Keratinocyte (primary cell): ENCODE measurements at regions not wholly inside any gene's neighbourhood (a gene's known extent, or its start where the extent isn't known, plus 50 kb on each side); places are given as distances from the start of the nearest gene placed in this dataset.

Source experiments
- DNase-seq: peaks from one replicate; pipeline ENCODE4 v3.0.0-alpha.2; 2011; ENCODE audit warnings: low read depth, missing footprints, low spot score
- FAIRE-seq: peaks from 2 replicates; lab custom pipeline; 2011; peaks lifted over from hg19 to GRCh38; lab: Jason Lieb, UNC
- H2AFZ ChIP-seq: 2 replicates; pipeline ENCODE4 v1.6.0; 2012; ENCODE audit warnings: low read length, control low read depth, inconsistent platforms; ENCODE audit not compliant: control insufficient read depth
- H3K27ac ChIP-seq: 2 replicates; pipeline ENCODE4 v1.5.1; 2011; ENCODE audit warnings: low read length; ENCODE audit not compliant: control insufficient read depth, insufficient read depth
- H3K27me3 ChIP-seq: 3 replicates; pipeline ENCODE4 v1.6.0; 2011; ENCODE audit warnings: low read length; ENCODE audit not compliant: control insufficient read depth, insufficient read depth; ENCODE audit errors: extremely low read depth
- H3K36me3 ChIP-seq, 2 experiments: 2 replicates in 1 of 2; 3 replicates in 1 of 2; pipeline ENCODE4 v1.5.1; 2011; ENCODE audit warnings: low read length in 2 of 2, mild to moderate bottlenecking in 1 of 2; ENCODE audit not compliant: control insufficient read depth in 2 of 2, insufficient read depth in 2 of 2; ENCODE audit errors: extremely low read depth in 1 of 2
- H3K4me1 ChIP-seq: 3 replicates; pipeline ENCODE4 v1.5.1; 2011; ENCODE audit warnings: low read length; ENCODE audit not compliant: control insufficient read depth, insufficient read depth; ENCODE audit errors: extremely low read depth
- H3K4me2 ChIP-seq: 3 replicates; pipeline ENCODE4 v1.6.0; 2011; ENCODE audit warnings: low read depth, low read length; ENCODE audit not compliant: control insufficient read depth, insufficient read depth; ENCODE audit errors: extremely low read depth
- H3K4me3 ChIP-seq, 3 experiments: fragments of 200-600 bp in 1 of 3; sonication (generic) in 1 of 3; 2 replicates in 2 of 3; 3 replicates in 1 of 3; pipeline ENCODE4 v1.5.1; 2011 to 2016; ENCODE audit warnings: low read length in 3 of 3, mild to moderate bottlenecking in 3 of 3, control low read depth in 2 of 3, inconsistent platforms in 1 of 3, low read depth in 1 of 3, mixed read lengths in 1 of 3, mixed run types in 1 of 3, moderate library complexity in 1 of 3; ENCODE audit not compliant: control insufficient read depth in 2 of 3, insufficient read depth in 2 of 3; ENCODE audit errors: extremely low read depth in 1 of 3
- H3K79me2 ChIP-seq: 2 replicates; pipeline ENCODE4 v1.6.0; 2012; ENCODE audit warnings: low read length; ENCODE audit not compliant: control insufficient read depth, insufficient read depth
- H3K9ac ChIP-seq: 3 replicates; pipeline ENCODE4 v1.6.0; 2011; ENCODE audit warnings: low read length; ENCODE audit not compliant: control insufficient read depth, insufficient read depth; ENCODE audit errors: extremely low read depth
- H3K9me1 ChIP-seq: 3 replicates; pipeline ENCODE4 v1.6.0; 2011; ENCODE audit warnings: low read length; ENCODE audit not compliant: control insufficient read depth, insufficient read depth; ENCODE audit errors: extremely low read depth
- H3K9me3 ChIP-seq: 2 replicates; pipeline ENCODE4 v1.5.1; 2012; ENCODE audit warnings: low read depth, low read length; ENCODE audit not compliant: control insufficient read depth
- H4K20me1 ChIP-seq: 3 replicates; pipeline ENCODE4 v1.6.0; 2011; ENCODE audit warnings: low read length; ENCODE audit not compliant: control insufficient read depth, insufficient read depth; ENCODE audit errors: extremely low read depth
- EZH2 ChIP-seq: IDR thresholded peaks from one replicate; pipeline ENCODE4 v1.6.1; 2012; ENCODE audit warnings: inconsistent platforms, mild to moderate bottlenecking, low read length, moderate library complexity
- dilution Hi-C: fragments of 300-500 bp; cut with MboI; formaldehyde crosslinking; loops from one replicate; pipeline ENCODE4 v1.7.0; 2020; ENCODE audit warnings: low sequenced_read_pairs; ENCODE audit not compliant: extremely low pct_ligation_motif_present
- TF ChIP-seq, protein P1 (sequence below), 3 experiments: IDR thresholded peaks in 1 of 3; conservative IDR thresholded peaks in 1 of 3; optimal IDR thresholded peaks in 1 of 3; 2 replicates in 2 of 3; 3 replicates in 1 of 3; pipeline versions ENCODE3 to v1.5.1; 2011; ENCODE audit warnings: low read length in 3 of 3, mild to moderate bottlenecking in 3 of 3, moderate library complexity in 2 of 3, control low read depth in 1 of 3, inconsistent platforms in 1 of 3; ENCODE audit not compliant: insufficient read depth in 2 of 3; ENCODE audit errors: extremely low read depth in 1 of 3

DNA sequence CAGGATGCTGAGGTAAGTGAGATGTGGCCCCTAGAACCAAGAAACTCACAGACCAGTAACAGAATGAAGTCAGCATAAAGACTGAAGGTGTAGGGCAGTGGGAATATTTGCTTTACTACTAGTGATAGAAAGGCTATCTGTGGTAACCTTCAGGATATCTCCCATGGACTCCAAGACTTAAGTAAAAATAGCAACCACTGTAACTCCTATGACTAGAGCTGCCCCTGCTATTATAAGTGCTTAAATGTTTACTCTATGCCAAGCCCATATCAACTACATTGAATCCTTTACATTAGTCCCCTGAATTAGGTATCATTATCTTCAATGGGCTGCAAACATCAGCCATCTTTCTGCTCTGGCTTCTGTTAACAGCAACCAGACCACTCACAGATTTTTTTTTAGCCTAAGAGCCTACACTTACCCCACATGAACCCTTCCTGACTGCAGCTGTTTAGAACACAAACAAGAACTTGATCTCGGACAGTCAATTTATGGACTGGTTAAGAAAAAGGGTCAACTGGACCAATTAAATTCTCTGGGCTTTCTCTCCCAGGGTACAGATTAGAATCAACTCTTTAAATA is 335.1 kb upstream of the API5 start:
- Histone ChIP-seq H3K36me3 (no peaks in the 10 kb centered on the region), H3K9me3 (no peaks in the 10 kb centered on the region), H3K4me2 (no peak overlapping the region), H4K20me1 (no peaks in the 10 kb centered on the region), H3K79me2 (no peaks in the 10 kb centered on the region), H3K27ac (no peak overlapping the region), H3K9ac (no peak overlapping the region), H3K27me3 (no peaks in the 10 kb centered on the region), H3K4me1 (no peaks in the 10 kb centered on the region), H3K9me1 (no peaks in the 10 kb centered on the region), H2AFZ (no peak overlapping the region), H3K4me3 (no peak overlapping the region)
- TF ChIP-seq, protein P1, sequence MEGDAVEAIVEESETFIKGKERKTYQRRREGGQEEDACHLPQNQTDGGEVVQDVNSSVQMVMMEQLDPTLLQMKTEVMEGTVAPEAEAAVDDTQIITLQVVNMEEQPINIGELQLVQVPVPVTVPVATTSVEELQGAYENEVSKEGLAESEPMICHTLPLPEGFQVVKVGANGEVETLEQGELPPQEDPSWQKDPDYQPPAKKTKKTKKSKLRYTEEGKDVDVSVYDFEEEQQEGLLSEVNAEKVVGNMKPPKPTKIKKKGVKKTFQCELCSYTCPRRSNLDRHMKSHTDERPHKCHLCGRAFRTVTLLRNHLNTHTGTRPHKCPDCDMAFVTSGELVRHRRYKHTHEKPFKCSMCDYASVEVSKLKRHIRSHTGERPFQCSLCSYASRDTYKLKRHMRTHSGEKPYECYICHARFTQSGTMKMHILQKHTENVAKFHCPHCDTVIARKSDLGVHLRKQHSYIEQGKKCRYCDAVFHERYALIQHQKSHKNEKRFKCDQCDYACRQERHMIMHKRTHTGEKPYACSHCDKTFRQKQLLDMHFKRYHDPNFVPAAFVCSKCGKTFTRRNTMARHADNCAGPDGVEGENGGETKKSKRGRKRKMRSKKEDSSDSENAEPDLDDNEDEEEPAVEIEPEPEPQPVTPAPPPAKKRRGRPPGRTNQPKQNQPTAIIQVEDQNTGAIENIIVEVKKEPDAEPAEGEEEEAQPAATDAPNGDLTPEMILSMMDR (optimal IDR thresholded peaks at IDR 0.05 in 1 of 3, IDR thresholded peaks at IDR 0.05 in 1 of 3, conservative IDR thresholded peaks at IDR 0.05 in 1 of 3; ENCODE audit: extremely low read depth in 1 of 3, insufficient read depth in 2 of 3, low read length in 3 of 3), result no peak
- FAIRE-seq, result no peak
- no peak for DNase-seq
- dilution Hi-C loops, result no loop called here

DNA sequence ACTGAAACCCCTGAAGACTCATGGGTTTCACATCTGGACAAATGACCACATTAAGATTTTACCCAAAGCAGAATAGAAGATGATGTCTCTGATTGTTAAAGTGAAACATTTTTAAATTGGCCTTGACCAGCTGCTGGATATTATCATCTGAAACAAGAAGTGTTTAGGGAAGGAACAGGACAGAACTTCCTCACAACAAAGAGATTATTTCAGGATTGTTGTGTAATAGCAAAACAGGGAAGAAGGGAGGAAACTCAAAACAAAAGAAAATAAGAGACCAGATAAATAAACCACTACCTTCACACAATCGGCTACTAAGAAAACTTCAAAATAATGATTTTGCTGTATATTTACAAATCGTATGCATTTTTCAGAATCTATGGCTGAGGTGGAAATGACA is 319.2 kb upstream of the API5 start:
- no peak overlapping the region for H3K9ac ChIP-seq
- H3K4me1 ChIP-seq, result no peaks in the 10 kb centered on the region
- no peak overlapping the region for H2AFZ ChIP-seq
- no peak for DNase-seq
- H4K20me1 ChIP-seq, result no peaks in the 10 kb centered on the region
- H3K27ac ChIP-seq, result no peak overlapping the region
- no peaks in the 10 kb centered on the region for H3K36me3 ChIP-seq
- H3K4me3 ChIP-seq, result no peak overlapping the region
- no peaks in the 10 kb centered on the region for H3K27me3 ChIP-seq
- TF ChIP-seq, protein P1 (optimal IDR thresholded peaks at IDR 0.05 in 1 of 3, IDR thresholded peaks at IDR 0.05 in 1 of 3, conservative IDR thresholded peaks at IDR 0.05 in 1 of 3; ENCODE audit: extremely low read depth in 1 of 3, insufficient read depth in 2 of 3, low read length in 3 of 3), result no peak
- no peak for TF ChIP-seq EZH2
- H3K9me1 ChIP-seq, result no peaks in the 10 kb centered on the region
- dilution Hi-C loops, result no loop called here
- no peak overlapping the region for H3K4me2 ChIP-seq
- H3K9me3 ChIP-seq, result no peaks in the 10 kb centered on the region
- no peak for FAIRE-seq
- no peaks in the 10 kb centered on the region for H3K79me2 ChIP-seq
